UCSD-AML1 (cell line): ENCODE measurements at regions not wholly inside any gene's neighbourhood (a gene's known extent, or its start where the extent isn't known, plus 50 kb on each side); places are given as distances from the start of the nearest gene placed in this dataset.
"Not testable (repeated sequence)": the region's sequence is repeated elsewhere in the genome, so short reads cannot be mapped to it uniquely, and the experiment has no call there.

Experiments
- DNase-seq: peaks from one replicate; lab custom pipeline; 2025; ENCODE audit not compliant: unreplicated experiment; lab: John Stamatoyannopoulos, UW

GRCh38 chr9:135307300-135307699 is 172.3 kb upstream of the PPP1R26 start:
- DNase-seq: no peak

DNA sequence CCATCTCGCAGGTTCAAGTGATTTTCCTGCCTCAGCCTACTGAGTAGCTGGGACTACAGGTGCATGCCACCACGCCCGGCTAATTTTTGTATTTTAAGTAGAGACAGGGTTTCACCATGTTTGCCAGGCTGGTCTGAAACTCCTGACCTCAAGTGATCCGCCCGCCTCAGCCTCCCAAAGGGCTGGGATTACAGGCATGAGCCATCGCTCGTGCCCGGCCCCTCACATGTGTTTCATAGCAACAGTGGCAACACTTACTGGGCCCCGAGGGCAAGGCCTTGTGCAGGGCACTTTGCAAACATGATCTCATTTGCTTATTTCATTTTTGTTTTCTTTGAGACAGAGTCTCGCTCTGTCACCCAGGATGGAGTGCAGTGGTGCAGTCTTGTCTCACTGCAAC is 171.7 kb upstream of the PPP1R26 start:
- not testable (repeated sequence) for DNase-seq

DNA sequence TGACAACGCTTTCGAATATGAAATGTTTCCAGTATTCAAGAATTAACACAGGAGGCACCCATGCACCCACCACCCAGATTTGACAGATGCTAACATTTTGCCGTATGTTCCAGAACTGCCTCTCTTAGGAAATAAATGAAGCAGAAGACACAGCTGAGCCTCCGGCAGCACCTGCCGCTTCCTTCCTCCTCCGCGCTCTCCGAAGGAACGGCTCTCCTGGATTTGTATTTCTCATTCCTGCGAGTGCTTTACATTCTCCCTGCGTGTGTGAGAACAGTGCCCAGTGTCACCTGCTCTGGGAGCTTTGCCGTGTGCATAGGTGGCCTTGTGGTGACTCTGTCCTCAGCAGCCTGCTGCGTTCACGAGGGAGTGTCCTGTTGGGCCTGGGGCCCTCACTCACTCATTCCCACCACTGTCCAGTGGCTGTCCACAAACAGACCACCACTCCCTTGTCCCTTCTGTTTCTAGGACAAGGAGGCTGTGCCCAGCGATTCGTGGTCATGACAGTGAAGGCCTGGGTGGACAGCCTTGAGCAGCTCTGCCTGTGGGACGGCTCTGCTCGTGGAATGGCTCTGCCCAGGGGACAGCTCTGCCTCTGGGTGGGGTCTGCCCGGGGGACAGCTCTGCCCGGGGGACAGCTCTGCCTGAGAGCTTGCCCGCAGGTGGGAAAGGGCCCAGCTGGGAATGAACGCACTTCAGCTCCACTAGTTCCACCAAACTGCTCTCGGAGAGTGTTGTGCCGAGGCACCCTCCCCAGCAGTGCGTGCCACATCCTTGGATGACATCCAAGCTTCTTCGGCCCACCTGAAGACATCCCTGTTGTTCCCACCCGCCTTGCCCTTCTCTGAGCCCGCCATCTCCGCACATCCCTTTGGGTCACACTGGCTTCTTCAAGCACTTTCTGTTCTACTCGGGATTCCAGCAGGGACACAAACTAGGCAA is 170.5 kb upstream of the PPP1R26 start:
- DNase-seq: no peak

- DNase-seq: no peak
Measured at GRCh38 chr9:135309763-135310125, 169.8 kb upstream of the PPP1R26 start.

DNA sequence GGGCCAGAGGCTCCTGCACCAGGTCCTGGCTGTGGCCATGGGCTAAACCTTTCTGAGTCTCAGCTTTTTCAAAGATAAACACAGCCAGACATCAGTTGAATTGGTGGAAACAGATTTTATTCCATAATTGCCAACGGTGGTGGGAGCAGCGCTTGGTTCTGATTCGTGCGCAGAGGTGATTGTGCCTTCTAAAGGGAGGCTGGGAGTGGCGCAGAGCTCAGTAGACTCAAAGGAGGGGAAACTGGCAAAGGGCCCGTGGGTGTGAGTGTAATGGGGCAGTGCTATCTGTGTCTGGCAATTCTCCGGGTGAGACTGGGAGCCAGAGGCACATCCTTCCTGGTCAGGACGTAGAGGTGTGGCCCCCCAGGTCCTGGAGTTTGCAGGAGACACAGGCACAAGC is 169.4 kb upstream of the PPP1R26 start:
- no peak for DNase-seq

- DNase-seq: no peak
Measured at GRCh38 chr9:135315572-135315971, 164.0 kb upstream of the PPP1R26 start.

GRCh38 chr9:135320331-135320730 is 159.3 kb upstream of the PPP1R26 start:
- DNase-seq: no peak

DNA sequence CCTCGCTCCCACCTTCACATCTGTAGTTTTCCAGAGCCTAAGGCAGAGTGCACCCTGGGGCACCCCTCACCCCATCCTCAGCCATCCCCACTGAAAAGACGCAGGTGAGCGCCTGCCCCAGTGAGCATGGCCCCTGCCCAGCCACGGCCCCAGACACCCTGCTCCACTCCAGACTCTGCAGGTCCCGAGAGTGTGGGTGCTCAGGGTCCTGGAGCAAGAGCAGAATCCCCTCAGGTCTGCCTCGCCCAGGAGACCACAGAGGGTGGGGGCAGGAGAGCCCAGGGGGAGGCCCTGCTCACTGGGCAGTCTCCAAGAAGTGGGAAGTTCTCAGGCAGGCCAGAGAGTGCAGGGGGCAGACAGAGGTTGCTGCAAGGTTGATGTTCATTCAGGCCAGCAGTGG is 158.6 kb upstream of the PPP1R26 start:
- DNase-seq: no peak

GRCh38 chr9:135321580-135321979 is 158.0 kb upstream of the PPP1R26 start:
- DNase-seq: no peak

DNA sequence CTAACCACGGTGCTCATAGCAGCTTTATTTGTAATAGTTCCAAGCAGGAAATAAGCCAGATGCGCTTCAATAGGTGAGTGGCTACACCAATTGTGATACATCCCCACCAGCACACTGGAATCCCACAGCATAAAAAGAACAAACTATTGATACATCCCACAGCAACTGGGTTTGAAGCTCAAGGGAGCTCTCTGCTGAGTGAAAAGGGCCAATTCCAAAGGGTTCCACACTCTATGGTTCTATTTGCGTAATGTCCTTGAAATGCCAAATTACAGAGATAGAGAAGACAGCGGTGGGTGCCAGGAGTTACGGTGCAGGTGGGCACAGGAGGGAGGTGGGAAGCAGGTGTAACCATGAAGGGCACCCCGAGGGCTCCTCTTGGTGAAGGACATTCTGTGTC is 155.3 kb upstream of the PPP1R26 start:
- no peak for DNase-seq

GRCh38 chr9:135326141-135326540 is 153.4 kb upstream of the PPP1R26 start:
- no peak for DNase-seq

DNA sequence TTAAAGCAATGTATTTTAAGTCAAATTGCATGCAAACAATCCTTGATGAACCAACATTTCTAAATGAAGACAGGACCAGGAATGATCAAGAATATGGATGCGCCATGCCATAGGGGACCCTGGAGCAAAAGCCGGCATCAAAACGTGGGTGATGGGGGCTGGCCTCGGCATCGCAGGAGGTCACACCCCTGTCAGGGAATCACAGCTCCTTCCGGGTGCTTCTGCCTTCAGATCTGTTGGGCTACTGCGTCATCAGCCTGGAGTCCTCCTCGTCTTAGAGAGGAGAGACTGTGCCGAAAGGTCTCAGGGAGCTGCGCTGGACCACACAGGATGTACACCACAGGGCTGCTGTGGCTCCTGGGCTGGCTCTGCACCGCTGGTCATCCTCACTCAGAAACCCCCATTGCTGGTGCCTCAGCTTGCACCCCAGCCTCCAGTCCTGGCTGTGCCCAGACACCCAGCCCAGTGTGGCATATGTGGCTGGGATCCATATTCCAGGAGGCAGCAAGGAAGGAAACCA is 152.9 kb upstream of the PPP1R26 start:
- no peak for DNase-seq

DNA sequence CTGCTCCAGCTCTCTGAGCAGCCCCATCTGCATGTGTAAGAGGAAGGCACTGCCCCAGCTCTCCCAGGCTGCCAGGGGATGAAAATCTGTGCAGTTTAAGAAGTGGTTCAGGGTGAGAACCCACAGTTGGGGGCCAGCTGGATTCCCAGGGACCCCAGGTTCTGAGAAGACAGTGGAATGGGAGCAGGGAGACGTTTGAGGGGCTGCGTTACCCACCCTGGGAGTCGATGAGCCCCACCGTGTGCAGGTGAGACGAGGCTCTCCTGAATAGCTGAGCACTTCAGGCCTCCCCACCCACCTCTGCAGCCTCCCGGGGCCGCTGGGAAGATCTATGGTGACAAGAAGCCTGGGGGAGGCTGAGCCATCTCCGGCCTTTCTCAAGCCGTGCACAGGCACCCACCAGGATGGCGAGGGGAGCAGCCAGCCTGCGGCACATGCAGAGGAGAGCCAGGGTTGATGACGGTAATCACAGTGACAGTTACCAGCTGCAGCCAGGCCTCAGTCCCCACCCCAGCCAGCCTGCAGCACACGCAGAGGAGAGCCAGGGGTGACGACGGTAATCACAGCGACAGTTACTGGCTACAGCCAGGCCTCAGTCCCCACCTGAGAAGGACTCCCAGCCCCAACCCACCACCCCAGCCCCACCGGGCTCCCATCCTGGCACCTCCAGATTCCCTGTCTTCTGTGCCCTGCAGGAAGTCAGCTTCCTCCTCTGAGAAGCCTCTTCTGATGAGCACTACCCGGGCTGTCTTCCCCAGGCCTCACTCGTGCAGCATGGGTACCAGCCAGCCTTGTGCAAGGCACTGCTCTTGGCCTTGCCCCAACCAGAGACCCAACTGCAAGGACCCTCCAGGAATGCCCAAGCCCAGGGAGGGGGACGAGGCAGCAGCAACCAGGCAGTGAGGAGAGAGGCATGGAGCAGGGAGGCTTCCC is 150.8 kb upstream of the PPP1R26 start:
- DNase-seq: no peak

GRCh38 chr9:135329571-135330306 is 149.8 kb upstream of the PPP1R26 start:
- DNase-seq: no peak

DNA sequence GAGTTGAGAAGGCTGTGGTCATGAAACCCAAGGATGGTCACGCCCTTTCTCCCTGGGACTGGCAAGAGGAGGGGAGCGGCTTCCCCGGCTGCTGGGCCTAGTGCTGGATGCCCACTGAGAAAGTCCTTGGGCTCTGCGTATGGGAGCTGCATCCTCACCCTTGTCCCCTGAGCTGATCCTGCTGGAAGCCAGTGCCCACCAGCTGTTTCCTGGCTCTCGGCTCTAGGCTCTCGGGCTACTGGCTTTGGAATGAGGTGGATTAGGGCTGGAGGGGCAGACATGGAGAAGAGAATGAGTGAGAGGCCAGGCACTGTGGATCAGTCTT is 149.3 kb upstream of the PPP1R26 start:
- DNase-seq: no peak

- no peak for DNase-seq
Measured at GRCh38 chr9:135330685-135331590, 148.6 kb upstream of the PPP1R26 start.

GRCh38 chr9:135332516-135332915 is 147.1 kb upstream of the PPP1R26 start:
- no peak for DNase-seq

DNA sequence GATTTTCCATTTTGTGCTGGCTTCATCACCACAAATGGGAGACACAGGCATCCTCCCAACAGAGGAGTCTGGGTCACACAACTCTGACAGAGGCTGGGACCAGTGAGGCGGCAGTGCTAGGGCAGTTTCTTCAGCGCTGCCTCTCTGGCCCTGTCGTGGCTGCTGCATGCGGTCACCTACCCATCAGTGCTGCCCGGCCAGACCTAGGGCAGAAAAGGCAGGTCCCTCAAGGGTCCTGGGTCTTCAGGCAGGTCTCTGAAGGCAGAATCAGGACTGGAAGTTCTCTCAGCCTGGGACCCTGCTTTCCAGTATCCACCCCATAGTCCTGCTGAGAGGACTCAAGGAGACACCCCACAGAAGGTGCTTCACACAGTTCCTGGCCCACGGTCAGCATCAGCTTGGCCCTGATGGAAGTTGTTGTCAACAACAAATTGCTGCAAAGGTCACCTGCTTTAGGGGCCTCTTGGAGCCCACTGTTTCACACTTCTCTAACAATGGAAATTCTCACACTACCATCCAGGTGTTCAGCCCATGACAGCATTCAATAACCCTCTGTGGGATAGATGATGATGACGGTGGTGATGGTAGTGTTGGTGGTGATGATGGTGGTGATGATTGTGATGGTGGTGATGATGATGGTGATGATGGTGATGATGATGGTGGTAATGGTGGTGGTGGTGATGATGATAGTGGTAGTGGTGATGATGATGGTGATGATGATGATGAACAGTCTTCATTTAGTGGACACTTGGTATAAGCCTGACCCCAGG is 146.4 kb upstream of the PPP1R26 start:
- no peak for DNase-seq

- no peak for DNase-seq
Measured at GRCh38 chr9:135334953-135335460, 144.6 kb upstream of the PPP1R26 start.
